ENCODE measurements at regions not wholly inside any gene's neighbourhood (a gene's known extent, or its start where the extent isn't known, plus 50 kb on each side); places are given as distances from the start of the nearest gene placed in this dataset.

DNA sequence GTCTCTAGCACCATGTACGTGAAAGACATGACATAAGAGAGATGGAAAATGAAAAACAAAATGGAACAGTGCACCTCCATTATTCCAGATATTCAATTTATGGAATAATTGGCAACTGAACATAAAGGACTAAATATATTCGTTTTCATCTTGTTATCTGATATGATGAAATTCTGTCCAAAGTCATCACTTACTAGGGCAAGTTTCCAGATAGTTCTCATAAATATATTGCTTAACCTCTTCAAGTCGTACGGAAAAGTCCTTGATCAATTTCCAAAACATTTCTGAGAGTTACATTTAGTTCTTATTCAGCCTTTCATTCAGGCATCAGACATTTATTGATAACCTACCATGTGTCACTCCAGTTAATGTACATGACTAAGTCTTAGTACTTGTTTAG, 185.2 kb downstream of the HGF start:
- H3K27ac Mint-ChIP-seq: no peak overlapping the region
- peaks cover 2% of the 10 kb centered on the region for H3K9me3 Mint-ChIP-seq
- H3K4me1 Mint-ChIP-seq: no peaks in the 10 kb centered on the region
- DNase-seq: no peak
- no peaks in the 10 kb centered on the region for H3K27me3 Mint-ChIP-seq
- CTCF ChIA-PET: no interaction called here
- no peaks in the 10 kb centered on the region for H3K36me3 Mint-ChIP-seq
- no peak overlapping the region for H3K4me3 Mint-ChIP-seq

DNA sequence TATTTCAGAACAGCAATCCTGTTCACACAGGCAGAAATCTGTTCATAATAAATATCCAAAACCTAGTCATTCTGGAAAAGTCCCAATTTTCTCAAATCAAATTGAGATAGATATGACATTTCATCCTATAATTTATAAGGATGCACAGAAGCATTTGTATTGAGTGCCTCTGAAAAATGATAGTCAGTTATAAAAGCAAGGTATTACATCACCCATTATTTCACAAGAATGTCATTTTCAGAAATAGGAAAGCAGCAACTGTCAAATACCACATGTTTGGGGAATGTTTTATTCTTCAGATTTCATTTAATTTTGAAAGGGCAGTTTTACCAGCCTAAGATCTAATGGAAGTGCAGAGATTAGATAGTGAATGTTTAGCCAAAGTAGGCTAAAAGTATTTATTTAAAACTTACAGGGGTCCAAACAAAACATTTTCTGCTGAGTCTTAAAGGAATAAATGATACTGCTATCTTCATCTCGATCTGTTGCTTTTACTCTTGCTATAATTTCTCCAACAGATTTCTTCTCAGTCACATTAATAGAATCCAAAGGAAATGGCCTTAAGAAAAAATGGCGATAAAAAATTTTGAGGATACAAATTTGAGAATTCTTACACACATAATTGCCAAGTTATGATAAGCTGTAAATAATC, 185.8 kb downstream of the HGF start:
- no peak overlapping the region for H3K4me3 Mint-ChIP-seq
- H3K36me3 Mint-ChIP-seq: no peaks in the 10 kb centered on the region
- no peak for DNase-seq
- no peaks in the 10 kb centered on the region for H3K27me3 Mint-ChIP-seq
- peaks cover 2% of the 10 kb centered on the region for H3K9me3 Mint-ChIP-seq
- H3K27ac Mint-ChIP-seq: no peak overlapping the region
- H3K4me1 Mint-ChIP-seq: no peaks in the 10 kb centered on the region
- CTCF ChIA-PET: no interaction called here

DNA sequence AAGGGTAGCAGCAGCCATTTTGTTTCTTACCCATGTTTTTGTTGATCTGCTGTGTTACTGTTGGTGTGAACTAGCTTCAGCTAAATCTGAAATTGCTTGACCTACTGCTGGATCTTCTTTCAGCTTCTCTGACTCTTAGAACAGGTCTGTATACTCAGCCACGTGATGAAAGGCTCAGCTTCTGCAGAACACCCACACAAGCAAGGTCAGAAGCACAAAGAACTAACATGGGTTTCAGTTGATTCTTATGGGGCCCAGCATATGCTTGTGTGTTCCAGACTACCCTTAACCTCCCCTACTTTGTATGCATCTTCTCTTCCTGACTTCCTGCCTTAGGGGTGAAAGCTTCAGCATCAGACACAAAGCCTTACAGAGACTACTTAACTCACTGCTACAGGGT, 186.8 kb downstream of the HGF start:
- Mint-ChIP-seq H3K27ac (no peak overlapping the region), H3K4me1 (no peaks in the 10 kb centered on the region), H3K9me3 (peaks cover 2% of the 10 kb centered on the region), H3K36me3 (no peaks in the 10 kb centered on the region), H3K27me3 (no peaks in the 10 kb centered on the region), H3K4me3 (no peak overlapping the region)
- CTCF ChIA-PET: no interaction called here
- no peak for DNase-seq

- H3K27ac Mint-ChIP-seq: no peak overlapping the region
- H3K36me3 Mint-ChIP-seq: no peaks in the 10 kb centered on the region
- H3K9me3 Mint-ChIP-seq: peaks cover 2% of the 10 kb centered on the region
- H3K4me1 Mint-ChIP-seq: no peaks in the 10 kb centered on the region
- H3K4me3 Mint-ChIP-seq: no peak overlapping the region
- CTCF ChIA-PET: no interaction called here
- DNase-seq: no peak
- H3K27me3 Mint-ChIP-seq: no peaks in the 10 kb centered on the region
Measured at GRCh38 chr7:81577642-81578340, 192.1 kb downstream of the HGF start.

GRCh38 chr7:81574723-81575326, 195.0 kb downstream of the HGF start:
- CTCF ChIA-PET: no interaction called here
- no peaks in the 10 kb centered on the region for H3K27me3 Mint-ChIP-seq

GRCh38 chr7:81573932-81574331, 195.9 kb downstream of the HGF start:
- no peaks in the 10 kb centered on the region for H3K36me3 Mint-ChIP-seq
- no peak for DNase-seq
- no peak overlapping the region for H3K27ac Mint-ChIP-seq
- no peaks in the 10 kb centered on the region for H3K4me1 Mint-ChIP-seq
- no peak overlapping the region for H3K4me3 Mint-ChIP-seq
- H3K9me3 Mint-ChIP-seq: no peaks in the 10 kb centered on the region
- CTCF ChIA-PET: no interaction called here
- H3K27me3 Mint-ChIP-seq: no peaks in the 10 kb centered on the region

More at GRCh38 chr7:81574723-81575326, 195.0 kb downstream of the HGF start:
- Mint-ChIP-seq H3K4me1 (no peaks in the 10 kb centered on the region), H3K4me3 (no peak overlapping the region), H3K27ac (no peak overlapping the region), H3K36me3 (no peaks in the 10 kb centered on the region), H3K9me3 (peaks cover under 1% of the 10 kb centered on the region)
- no peak for DNase-seq

GRCh38 chr7:81573128-81573527, 196.7 kb downstream of the HGF start:
- Mint-ChIP-seq H3K9me3 (no peaks in the 10 kb centered on the region), H3K27me3 (no peaks in the 10 kb centered on the region), H3K27ac (no peak overlapping the region), H3K4me1 (no peaks in the 10 kb centered on the region), H3K36me3 (no peaks in the 10 kb centered on the region), H3K4me3 (no peak overlapping the region)
- no peak for DNase-seq
- CTCF ChIA-PET: no interaction called here

DNA sequence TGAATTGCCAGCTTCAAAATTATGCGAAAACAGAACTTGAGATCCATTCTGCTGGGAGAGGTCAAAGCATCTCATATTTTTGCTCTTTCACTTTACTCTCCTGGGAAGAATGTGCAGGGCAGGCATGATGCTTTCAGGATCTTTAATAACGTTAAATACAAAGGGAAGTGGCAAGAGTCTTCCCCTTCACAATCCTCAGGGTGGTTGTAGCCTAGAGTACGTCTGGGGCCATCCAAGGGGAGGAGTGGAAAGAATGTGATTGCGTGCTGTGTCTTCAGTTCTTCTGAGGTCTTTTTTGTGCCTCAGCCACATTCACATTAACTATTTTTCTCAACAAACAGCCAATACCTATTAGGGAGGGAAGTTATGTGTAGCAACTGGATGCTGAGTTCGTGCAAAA, 207.3 kb downstream of the HGF start:
- Mint-ChIP-seq H3K4me3 (no peak overlapping the region), H3K4me1 (no peaks in the 10 kb centered on the region), H3K9me3 (peaks cover 5% of the 10 kb centered on the region), H3K27me3 (no peaks in the 10 kb centered on the region), H3K27ac (no peak overlapping the region), H3K36me3 (no peaks in the 10 kb centered on the region)
- CTCF ChIA-PET: no interaction called here
- no peak for DNase-seq

- H3K36me3 Mint-ChIP-seq: no peaks in the 10 kb centered on the region
- CTCF ChIA-PET: no interaction called here
- no peaks in the 10 kb centered on the region for H3K27me3 Mint-ChIP-seq
- no peak overlapping the region for H3K4me3 Mint-ChIP-seq
- no peaks in the 10 kb centered on the region for H3K4me1 Mint-ChIP-seq
- peaks cover 6% of the 10 kb centered on the region for H3K9me3 Mint-ChIP-seq
- no peak for DNase-seq
- no peak overlapping the region for H3K27ac Mint-ChIP-seq
Measured at GRCh38 chr7:81560708-81561107, 209.1 kb downstream of the HGF start.

DNA sequence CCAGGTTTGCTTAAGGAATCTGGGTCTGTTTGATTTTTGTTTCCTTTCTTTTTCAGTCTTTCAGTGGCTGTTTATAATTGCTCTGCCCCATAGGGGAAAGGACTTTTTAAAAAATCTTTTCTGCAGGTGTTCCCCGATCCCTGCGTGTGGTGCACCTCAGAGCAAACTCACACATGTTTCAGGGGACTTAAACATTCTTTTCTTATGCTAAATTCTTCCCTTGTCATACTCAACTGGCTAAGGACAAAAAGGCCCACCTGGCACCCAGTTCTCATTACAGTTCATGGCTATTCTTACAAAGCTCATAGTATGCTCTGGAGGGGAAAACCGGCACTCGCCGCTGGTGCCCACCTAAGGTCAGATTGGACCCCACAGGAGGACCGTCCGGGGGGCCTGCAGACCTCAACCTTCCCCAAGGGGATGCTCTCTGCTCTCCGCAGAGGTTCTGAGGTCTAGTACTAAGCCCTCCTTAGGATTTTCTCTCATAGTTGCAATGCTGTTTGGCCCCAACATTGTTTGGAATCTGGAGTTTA, 220.3 kb downstream of the HGF start:
- Mint-ChIP-seq H3K27ac (no peak overlapping the region), H3K9me3 (peaks cover 2% of the 10 kb centered on the region), H3K27me3 (no peaks in the 10 kb centered on the region), H3K4me1 (no peaks in the 10 kb centered on the region), H3K4me3 (no peak overlapping the region), H3K36me3 (no peaks in the 10 kb centered on the region)
- no peak for DNase-seq
- CTCF ChIA-PET: no interaction called here

GRCh38 chr7:81534996-81535395, 234.9 kb downstream of the HGF start:
- H3K36me3 Mint-ChIP-seq: peaks cover 2% of the 10 kb centered on the region
- no peak overlapping the region for H3K27ac Mint-ChIP-seq
- no peaks in the 10 kb centered on the region for H3K4me1 Mint-ChIP-seq
- H3K9me3 Mint-ChIP-seq: peaks cover 2% of the 10 kb centered on the region
- no peak for DNase-seq
- CTCF ChIA-PET: no interaction called here
- H3K27me3 Mint-ChIP-seq: no peaks in the 10 kb centered on the region
- H3K4me3 Mint-ChIP-seq: no peak overlapping the region

- no peak overlapping the region for H3K27ac Mint-ChIP-seq
- CTCF ChIA-PET: no interaction called here
- DNase-seq: no peak
- peaks cover 2% of the 10 kb centered on the region for H3K9me3 Mint-ChIP-seq
- no peak overlapping the region for H3K4me3 Mint-ChIP-seq
- H3K36me3 Mint-ChIP-seq: peaks cover 2% of the 10 kb centered on the region
- H3K27me3 Mint-ChIP-seq: no peaks in the 10 kb centered on the region
- H3K4me1 Mint-ChIP-seq: no peaks in the 10 kb centered on the region
Measured at GRCh38 chr7:81534446-81534845, 235.4 kb downstream of the HGF start.

DNA sequence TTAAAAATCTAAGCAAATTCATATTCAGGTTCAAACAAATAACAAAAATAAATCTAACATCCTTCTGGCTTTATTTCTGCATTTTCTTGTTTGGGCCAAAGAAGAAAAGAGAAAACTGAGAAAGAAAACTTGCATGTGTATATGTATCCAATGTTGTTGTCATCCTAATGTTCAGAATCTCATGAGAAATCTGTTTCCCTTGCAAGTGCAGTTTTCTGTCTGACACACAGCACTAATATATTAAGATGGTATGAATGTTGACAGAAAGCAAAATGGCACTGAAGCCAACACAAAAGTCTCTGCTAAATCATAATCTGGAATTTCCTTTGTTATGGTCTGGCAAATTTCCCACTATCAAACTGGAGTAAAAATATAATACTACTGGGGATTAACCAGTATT, 235.9 kb downstream of the HGF start:
- H3K4me1 Mint-ChIP-seq: no peaks in the 10 kb centered on the region
- no peak for DNase-seq
- no peak overlapping the region for H3K27ac Mint-ChIP-seq
- H3K4me3 Mint-ChIP-seq: no peak overlapping the region
- peaks cover 2% of the 10 kb centered on the region for H3K36me3 Mint-ChIP-seq
- peaks cover 2% of the 10 kb centered on the region for H3K9me3 Mint-ChIP-seq
- no peaks in the 10 kb centered on the region for H3K27me3 Mint-ChIP-seq
- CTCF ChIA-PET: no interaction called here

DNA sequence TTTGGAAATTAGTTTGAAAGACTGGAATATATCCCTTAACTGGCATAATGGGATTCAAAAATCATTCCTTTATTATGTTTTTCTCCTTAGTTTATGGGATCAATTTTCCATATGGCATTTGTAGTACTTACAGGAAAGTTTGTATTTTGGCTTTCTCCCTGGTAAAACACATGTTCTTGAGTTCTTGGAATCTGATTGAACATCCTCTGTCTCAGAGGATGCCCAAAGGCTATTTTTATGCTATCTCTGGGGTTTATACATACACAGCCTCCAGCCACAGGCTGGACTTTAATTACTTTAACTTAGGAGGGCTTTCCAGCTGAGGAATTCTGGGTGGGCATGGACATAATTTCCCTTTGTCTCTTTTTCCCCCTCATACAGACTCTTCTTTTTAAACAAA, 236.4 kb downstream of the HGF start:
- Mint-ChIP-seq H3K4me3 (no peak overlapping the region), H3K27ac (no peak overlapping the region), H3K4me1 (no peaks in the 10 kb centered on the region), H3K36me3 (peaks cover 2% of the 10 kb centered on the region), H3K9me3 (peaks cover 2% of the 10 kb centered on the region), H3K27me3 (no peaks in the 10 kb centered on the region)
- CTCF ChIA-PET: no interaction called here
- DNase-seq: no peak

DNA sequence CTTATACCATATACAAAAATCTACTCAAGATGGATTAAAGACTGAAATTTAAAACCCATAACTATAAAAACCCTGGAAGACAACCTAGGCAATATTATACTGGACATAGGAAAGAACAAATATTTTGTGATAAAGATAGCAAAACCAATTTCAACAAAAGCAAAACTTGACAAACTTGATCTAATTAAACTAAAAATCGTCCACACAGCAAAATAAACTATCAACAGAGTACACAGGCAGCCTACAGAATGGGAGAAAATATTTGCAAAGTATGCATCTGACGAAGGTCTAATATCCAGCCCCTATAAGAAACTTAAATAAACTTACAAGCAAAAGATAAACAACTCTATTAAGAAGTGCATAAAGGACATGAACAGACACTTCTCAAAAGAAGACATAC, 240.1 kb downstream of the HGF start:
- CTCF ChIA-PET: no interaction called here
- no peak for DNase-seq
- no peak overlapping the region for H3K4me3 Mint-ChIP-seq
- H3K9me3 Mint-ChIP-seq: no peaks in the 10 kb centered on the region
- H3K36me3 Mint-ChIP-seq: peaks cover 2% of the 10 kb centered on the region
- no peaks in the 10 kb centered on the region for H3K27me3 Mint-ChIP-seq
- H3K27ac Mint-ChIP-seq: no peak overlapping the region
- no peaks in the 10 kb centered on the region for H3K4me1 Mint-ChIP-seq
